KG1 (cell line): ENCODE measurements at regions not wholly inside any gene's neighbourhood (a gene's known extent, or its start where the extent isn't known, plus 50 kb on each side); places are given as distances from the start of the nearest gene placed in this dataset.

Source experiments
- DNase-seq: peaks from one replicate; lab custom pipeline; 2025; lab: John Stamatoyannopoulos, UW

- no peak for DNase-seq
Observed at GRCh38 chr7:80403686-80404241, 108.1 kb downstream of the GNAT3 start.

- no peak for DNase-seq
Observed at GRCh38 chr7:80401708-80402107, 110.2 kb downstream of the GNAT3 start.

DNA sequence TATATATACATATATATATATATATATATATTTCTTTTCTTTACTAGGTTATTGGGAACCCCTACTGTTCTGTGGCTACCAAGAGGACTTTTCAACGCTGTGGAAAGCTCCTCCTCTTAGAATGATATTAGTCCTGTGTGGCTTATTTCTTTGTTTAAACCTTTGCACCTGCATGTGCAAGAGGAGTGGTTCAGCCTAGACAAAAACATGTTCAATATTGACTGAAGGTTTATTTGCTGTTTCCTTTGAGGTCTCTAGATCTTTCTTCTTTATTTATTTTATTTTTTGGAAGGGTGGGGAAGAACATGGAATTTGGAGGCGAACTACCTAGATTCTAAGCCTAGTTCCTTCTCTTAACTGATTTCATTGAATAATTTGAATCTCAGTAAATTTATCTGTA lies 118.1 kb downstream of the GNAT3 start:
- no peak for DNase-seq

DNA sequence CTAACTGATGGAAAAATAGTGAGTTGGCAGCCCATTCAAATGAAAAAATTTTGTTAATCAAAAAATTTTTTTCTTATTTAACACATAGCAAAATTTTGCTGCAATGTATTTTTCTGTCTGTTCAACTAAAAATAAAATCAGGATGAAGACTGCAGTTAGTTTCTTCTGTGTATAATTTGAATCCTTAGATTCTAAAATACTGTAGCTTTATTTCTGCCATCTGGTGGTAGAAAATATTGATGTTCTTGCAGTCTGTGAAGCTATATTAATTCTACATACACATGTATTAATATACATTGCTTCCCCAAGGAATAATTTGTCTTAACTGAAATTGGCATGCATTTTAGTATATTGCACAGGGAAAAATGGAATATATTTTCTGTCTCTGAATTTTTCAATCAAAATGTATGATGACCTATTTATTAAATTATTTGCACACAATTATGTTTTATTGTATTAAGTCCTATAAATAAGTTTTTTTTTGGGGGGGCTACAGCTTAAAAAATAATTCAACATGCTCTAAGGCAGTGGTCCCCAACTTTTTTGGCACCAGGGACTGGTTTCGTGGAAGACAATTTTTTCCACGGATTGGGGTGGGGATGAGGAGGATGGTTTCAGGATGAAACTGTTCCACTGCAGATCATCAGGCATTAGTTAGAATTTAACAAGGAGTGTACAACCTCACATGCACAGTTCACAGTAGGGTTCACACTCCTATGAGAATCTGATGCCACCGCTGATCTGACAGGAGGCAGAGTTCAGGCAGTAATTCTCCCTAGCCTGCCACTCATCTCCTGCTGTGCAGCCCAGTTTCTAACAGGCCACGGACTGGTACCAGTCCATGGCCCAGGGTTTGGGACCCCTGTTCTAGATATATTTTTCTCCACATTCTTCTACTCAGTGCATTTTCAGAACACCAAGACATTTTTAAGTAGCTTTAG lies 119.4 kb downstream of the GNAT3 start:
- peak; percentile 6 for DNase-seq

GRCh38 chr7:80387634-80388193 lies 124.2 kb downstream of the GNAT3 start:
- no peak for DNase-seq

DNA sequence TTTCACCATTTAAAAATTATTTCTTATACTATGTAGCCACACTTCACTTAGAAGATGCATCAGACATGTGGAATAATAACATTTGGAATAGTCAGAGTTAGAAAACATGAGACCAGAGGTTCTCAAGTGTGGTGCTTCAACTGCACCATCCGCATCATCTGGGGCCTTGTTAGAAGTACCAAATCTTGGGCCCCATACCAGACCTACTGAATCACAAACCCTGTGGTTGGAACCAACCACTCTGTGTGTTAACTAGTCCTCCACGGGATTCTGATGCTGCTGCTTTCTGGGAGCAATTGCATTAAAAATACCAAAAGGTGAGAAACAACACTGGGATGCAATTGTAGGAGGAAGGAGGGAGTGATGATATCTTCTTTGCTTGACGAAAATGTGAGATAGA lies 125.2 kb downstream of the GNAT3 start:
- no peak for DNase-seq

- DNase-seq: no peak
Observed at GRCh38 chr7:80385508-80385907, 126.4 kb downstream of the GNAT3 start.

DNA sequence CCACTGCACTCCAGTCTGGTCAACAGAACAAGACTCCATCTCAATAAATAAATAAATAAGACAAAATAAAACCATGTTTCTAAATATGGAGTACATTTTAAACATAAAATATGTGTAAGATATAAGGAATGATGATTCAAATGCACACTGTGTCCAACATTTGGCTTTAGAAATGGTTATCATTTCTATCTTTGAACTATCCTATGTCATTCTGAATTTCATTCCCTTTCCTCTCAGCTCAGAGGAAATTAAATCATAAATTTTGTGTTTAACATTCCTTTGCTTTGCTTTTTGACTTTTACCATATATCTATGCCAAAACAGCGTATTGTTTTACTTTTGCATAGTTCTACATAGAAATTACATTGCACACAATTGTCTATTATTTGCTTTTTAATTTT lies 130.9 kb downstream of the GNAT3 start:
- no peak for DNase-seq

GRCh38 chr7:80379034-80379982 lies 132.6 kb downstream of the GNAT3 start:
- no peak for DNase-seq

- no peak for DNase-seq
Observed at GRCh38 chr7:80374321-80374720, 137.5 kb downstream of the GNAT3 start.

- no peak for DNase-seq
Observed at GRCh38 chr7:80373429-80374032, 138.3 kb downstream of the GNAT3 start.

GRCh38 chr7:80372415-80372814 lies 139.4 kb downstream of the GNAT3 start:
- no peak for DNase-seq

GRCh38 chr7:80370587-80370986 lies 141.3 kb downstream of the GNAT3 start:
- no peak for DNase-seq

- no peak for DNase-seq
Observed at GRCh38 chr7:80369321-80369720, 142.5 kb downstream of the GNAT3 start.

GRCh38 chr7:80362677-80363076 lies 149.2 kb downstream of the GNAT3 start:
- DNase-seq: no peak

- DNase-seq: no peak
Observed at GRCh38 chr7:80362010-80362618, 149.8 kb downstream of the GNAT3 start.

DNA sequence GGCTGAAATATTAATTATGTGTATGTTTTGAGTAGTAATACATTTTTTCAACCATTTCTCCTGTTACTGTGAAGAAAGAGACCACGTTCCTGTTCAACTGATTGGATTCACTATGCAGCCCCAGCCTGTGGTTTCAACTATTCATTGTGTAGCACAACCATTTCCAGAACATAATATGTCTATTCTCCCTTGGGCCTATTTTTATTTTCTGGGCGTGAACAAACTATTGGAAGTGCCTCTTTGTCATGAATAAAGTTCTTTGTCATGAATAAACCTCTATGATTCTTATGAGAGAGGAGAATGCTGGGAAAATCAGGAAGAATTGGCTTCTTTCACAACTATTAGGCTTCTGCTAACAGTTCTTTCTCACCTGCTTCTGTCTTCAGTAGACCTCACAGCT lies 152.4 kb downstream of the GNAT3 start:
- DNase-seq: no peak

- DNase-seq: no peak
Observed at GRCh38 chr7:80359029-80359428, 152.8 kb downstream of the GNAT3 start.

DNA sequence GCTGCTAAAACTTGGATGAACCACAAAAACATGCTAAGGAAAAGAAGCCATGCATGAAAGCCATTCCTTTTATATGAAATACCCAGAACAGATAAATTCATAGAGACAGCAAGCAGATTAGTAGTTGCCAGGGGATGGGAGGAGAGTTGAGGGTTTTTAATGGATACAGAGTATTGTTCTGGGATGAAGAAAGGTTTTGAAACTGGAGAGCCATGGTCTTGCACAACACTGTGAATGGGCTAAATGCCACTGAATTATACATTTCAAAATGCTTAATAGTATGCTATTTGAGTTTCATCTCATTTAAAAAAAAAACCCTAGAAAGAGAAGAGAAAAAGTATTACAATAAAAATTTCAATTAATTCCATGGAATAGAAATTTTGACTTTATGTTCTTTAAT lies 154.3 kb downstream of the GNAT3 start:
- no peak for DNase-seq

DNA sequence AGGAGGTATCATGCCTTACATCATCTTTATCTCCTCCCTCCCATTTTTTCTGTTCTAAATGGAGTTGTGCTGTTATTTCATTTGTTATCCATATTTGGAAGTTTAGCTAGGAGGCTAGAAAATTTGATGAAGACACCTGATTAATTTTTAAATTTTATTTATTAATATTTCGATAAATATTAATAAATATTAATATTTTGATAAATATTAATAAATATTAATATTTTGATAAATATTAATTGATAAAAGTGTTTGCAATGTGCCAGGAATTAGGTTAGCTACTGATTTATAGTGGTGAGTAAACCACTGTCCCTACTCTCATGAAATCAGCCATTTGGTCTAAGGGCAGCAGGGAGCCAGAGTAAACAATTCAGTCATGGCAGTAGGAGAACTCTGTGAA lies 161.4 kb downstream of the GNAT3 start:
- no peak for DNase-seq

GRCh38 chr7:80348223-80348622 lies 163.6 kb downstream of the GNAT3 start:
- no peak for DNase-seq
